SK-N-SH (cell line): ENCODE measurements at regions not wholly inside any gene's neighbourhood (a gene's known extent, or its start where the extent isn't known, plus 50 kb on each side); places are given as distances from the start of the nearest gene placed in this dataset.
"Not testable (repeated sequence)": the region's sequence is repeated elsewhere in the genome, so short reads cannot be mapped to it uniquely, and the experiment has no call there.

Source experiments
- CTCF ChIA-PET: fragments of 300-600, 350-600 bp; formaldehyde crosslinking; extraction: SDS; loops from one replicate; lab custom pipeline; 2021; lab: Yijun Ruan, JAX
- POLR2A ChIA-PET: fragments of 350-600 bp; sonication (Branson Sonifier 250); formaldehyde crosslinking; extraction: SDS; loops from one replicate; lab custom pipeline; 2020; ENCODE audit warnings: antibody characterized with exemption, inconsistent platforms; lab: Yijun Ruan, JAX
- DNase-seq: peaks from one replicate; pipeline ENCODE4 v3.0.0; 2012
- H2AFZ ChIP-seq: fragments of 200-600 bp; sonication (generic); 2 replicates; pipeline ENCODE4 v1.8.1; 2016; ENCODE audit warnings: antibody characterized with exemption, mild to moderate bottlenecking, low read depth
- H3F3A ChIP-seq: fragments of 200-600 bp; sonication (generic); replicated peaks from 2 replicates; pipeline ENCODE3; 2016; ENCODE audit warnings: antibody characterized with exemption, mild to moderate bottlenecking; ENCODE audit not compliant: insufficient read depth
- H3K27ac ChIP-seq, 2 experiments: fragments of 200-500 bp in 1 of 2; fragments of 200-600 bp in 1 of 2; sonication (Bioruptor generic) in 1 of 2; sonication (generic), shearing (Covaris generic) in 1 of 2; 2 replicates each; pipeline versions ENCODE4 v1.5.1 to v1.6.1; 2014 to 2016; ENCODE audit warnings: low read depth in 2 of 2, inconsistent platforms in 1 of 2, low read length in 1 of 2, mild to moderate bottlenecking in 1 of 2, mixed read lengths in 1 of 2
- H3K27me3 ChIP-seq: fragments of 200-600 bp; sonication (generic), shearing (Covaris generic); 2 replicates; pipeline ENCODE4 v1.6.1; 2016; ENCODE audit warnings: mixed run types; ENCODE audit not compliant: insufficient read depth
- H3K36me3 ChIP-seq, 2 experiments: fragments of 200-500 bp in 1 of 2; fragments of 200-600 bp in 1 of 2; sonication (Bioruptor generic) in 1 of 2; sonication (generic) in 1 of 2; replicated peaks in 1 of 2; 2 replicates each; pipeline versions ENCODE3 to v1.5.1; 2014 to 2016; ENCODE audit warnings: low read length in 1 of 2, mild to moderate bottlenecking in 1 of 2; ENCODE audit not compliant: insufficient read depth in 2 of 2, control insufficient read depth in 1 of 2
- H3K4me1 ChIP-seq, 2 experiments: fragments of 200-500 bp in 1 of 2; fragments of 200-600 bp in 1 of 2; sonication (Bioruptor generic) in 1 of 2; sonication (generic), shearing (Covaris generic) in 1 of 2; 2 replicates each; pipeline versions ENCODE4 v1.5.1 to v1.6.1; 2014 to 2016; ENCODE audit warnings: low read depth in 1 of 2, low read length in 1 of 2, mixed run types in 1 of 2; ENCODE audit not compliant: insufficient read depth in 2 of 2, control insufficient read depth in 1 of 2
- H3K4me2 ChIP-seq: fragments of 200-600 bp; sonication (generic), shearing (Covaris generic); 2 replicates; pipeline ENCODE4 v1.6.1; 2017; ENCODE audit warnings: mixed run types
- H3K4me3 ChIP-seq, 2 experiments: fragments of 200-500 bp in 1 of 2; fragments of 200-600 bp in 1 of 2; sonication (Bioruptor generic) in 1 of 2; sonication (generic), shearing (Covaris generic) in 1 of 2; 2 replicates each; pipeline versions ENCODE4 v1.5.1 to v1.8.1; 2014 to 2016; ENCODE audit warnings: low read depth in 2 of 2, inconsistent platforms in 1 of 2, low read length in 1 of 2, mild to moderate bottlenecking in 1 of 2, mixed read lengths in 1 of 2, moderate library complexity in 1 of 2
- H3K79me2 ChIP-seq: fragments of 200-600 bp; sonication (generic); 2 replicates; pipeline ENCODE4 v1.8.1; 2017; ENCODE audit warnings: mild to moderate bottlenecking; ENCODE audit not compliant: insufficient read depth
- H3K9ac ChIP-seq: fragments of 200-600 bp; sonication (generic); 2 replicates; pipeline ENCODE4 v1.6.1; 2017; ENCODE audit warnings: mixed run types
- H3K9me2 ChIP-seq: fragments of 200-600 bp; sonication (generic); 2 replicates; pipeline ENCODE4 v1.6.1; 2017; ENCODE audit warnings: mixed run types
- H3K9me3 ChIP-seq: fragments of 200-600 bp; sonication (generic); 2 replicates; pipeline ENCODE4 v1.6.1; 2017; ENCODE audit warnings: mixed run types, mild to moderate bottlenecking, moderate library complexity
- H4K20me1 ChIP-seq: fragments of 200-600 bp; sonication (generic); 2 replicates; pipeline ENCODE4 v1.6.1; 2017; ENCODE audit warnings: mild to moderate bottlenecking, mixed run types; ENCODE audit not compliant: insufficient read depth
- EZH2phosphoT487 ChIP-seq: fragments of 200-600 bp; sonication (generic); IDR thresholded peaks from 2 replicates; pipeline ENCODE4 v1.6.1; 2017; ENCODE audit warnings: low read depth, mixed run types, mild to moderate bottlenecking, antibody characterized with exemption, moderate library complexity, borderline replicate concordance
- FOSL2 ChIP-seq: IDR thresholded peaks from 2 replicates; pipeline ENCODE4 v1.4.0; 2012; ENCODE audit warnings: low read depth, mild to moderate bottlenecking, moderate library complexity, borderline replicate concordance
- FOXJ3 ChIP-seq: sonication (generic); formaldehyde crosslinking; IDR thresholded peaks from 2 replicates; pipeline ENCODE4 v1.5.1; 2020; ENCODE audit warnings: mild to moderate bottlenecking, missing genetic modification reagents
- JUND ChIP-seq: IDR thresholded peaks from 2 replicates; pipeline ENCODE4 v1.4.0; 2012
- MEF2A ChIP-seq: IDR thresholded peaks from 2 replicates; pipeline ENCODE4 v1.4.0; 2012; ENCODE audit warnings: low read depth, borderline replicate concordance
- NFIC ChIP-seq: IDR thresholded peaks from 2 replicates; pipeline ENCODE4 v1.4.0; 2012; ENCODE audit warnings: borderline replicate concordance
- RCOR1 ChIP-seq: fragments of 150-350 bp; IDR thresholded peaks from 2 replicates; pipeline ENCODE4 v1.6.1; 2017; ENCODE audit warnings: antibody characterized with exemption, low read length
- RFX5 ChIP-seq: IDR thresholded peaks from 2 replicates; pipeline ENCODE4 v1.6.1; 2012; ENCODE audit warnings: mild to moderate bottlenecking, improper control_type of control experiment, low read length
- RXRA ChIP-seq: IDR thresholded peaks from 2 replicates; pipeline ENCODE4 v1.4.0; 2012; ENCODE audit warnings: low read depth, mild to moderate bottlenecking, borderline replicate concordance
- TAF1 ChIP-seq: IDR thresholded peaks from 2 replicates; pipeline ENCODE4 v1.6.1; 2012; ENCODE audit warnings: low read depth, mild to moderate bottlenecking, low read length, moderate library complexity, borderline replicate concordance
- USF1 ChIP-seq: IDR thresholded peaks from 2 replicates; pipeline ENCODE4 v1.4.0; 2012; ENCODE audit warnings: low read depth, borderline replicate concordance
- WGBS: methylation state at CpG from one replicate; pipeline ENCODE4 v1.1.6; 2017; ENCODE audit warnings: low lambda C conversion rate; 5-methylcytosine and 5-hydroxymethylcytosine counted together
- TF ChIP-seq, protein P1 (sequence below): fragments of 150-350 bp; IDR thresholded peaks from 2 replicates; pipeline ENCODE4 v1.6.1; 2017; ENCODE audit warnings: antibody characterized with exemption, low read length, low read depth, borderline replicate concordance
- TF ChIP-seq, protein P2 (sequence below): IDR thresholded peaks from 2 replicates; pipeline ENCODE4 v1.4.0; 2012; ENCODE audit warnings: low read depth, borderline replicate concordance

- no peaks in the 10 kb centered on the region for H3K79me2 ChIP-seq
- no peak overlapping the region for H3K9ac ChIP-seq
- no peaks in the 10 kb centered on the region for H3F3A ChIP-seq
- ChIA-PET CTCF (no interaction called here), POLR2A (no interaction called here)
- H3K4me3 ChIP-seq: no peak overlapping the region
- H3K9me2 ChIP-seq: no peaks in the 10 kb centered on the region
- H4K20me1 ChIP-seq: no peaks in the 10 kb centered on the region
- H3K9me3 ChIP-seq: no peaks in the 10 kb centered on the region
- no peak overlapping the region for H3K27ac ChIP-seq
- H2AFZ ChIP-seq: no peak overlapping the region
- H3K4me1 ChIP-seq: no peaks in the 10 kb centered on the region
- no peak overlapping the region for H3K4me2 ChIP-seq
- DNase-seq: no peak
- H3K27me3 ChIP-seq: no peaks in the 10 kb centered on the region
- no peaks in the 10 kb centered on the region for H3K36me3 ChIP-seq
- WGBS: 9% methylated on average over 3 of the region's 3 CpGs
- no peak for TF ChIP-seq RFX5
Measured at GRCh38 chr4:170446782-170447181, 357.0 kb upstream of the AADAT start.

DNA sequence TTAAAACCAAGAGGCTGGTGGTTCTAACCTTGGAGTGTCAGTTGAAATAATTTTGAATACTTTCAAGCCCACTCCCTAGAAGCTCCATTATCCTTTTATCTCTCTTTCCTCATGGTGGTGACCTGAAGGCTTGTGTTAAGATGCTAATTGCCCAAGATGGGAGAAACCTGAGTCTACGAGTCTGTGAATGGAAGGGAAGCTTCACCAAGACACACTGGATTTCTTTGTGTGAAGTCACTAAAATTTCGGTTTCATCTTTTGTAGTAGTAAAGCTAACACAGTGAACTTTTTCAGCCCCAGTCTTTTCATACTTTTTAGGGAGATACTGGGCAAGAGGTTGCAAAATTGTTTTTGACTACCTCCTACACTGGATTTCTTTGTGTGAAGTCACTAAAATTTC, 351.4 kb upstream of the AADAT start:
- H3K4me2 ChIP-seq, H3K36me3 ChIP-seq, H4K20me1 ChIP-seq, H3K9me2 ChIP-seq, H3K4me3 ChIP-seq, DNase-seq, H3K79me2 ChIP-seq, CTCF ChIA-PET, H3K4me1 ChIP-seq, H3F3A ChIP-seq, H3K9me3 ChIP-seq, H3K9ac ChIP-seq, H3K27me3 ChIP-seq, POLR2A ChIA-PET, H2AFZ ChIP-seq, H3K27ac ChIP-seq: not testable (repeated sequence)
- WGBS: 13% methylated on average over 2 of the region's 2 CpGs

GRCh38 chr4:170428929-170429328, 339.2 kb upstream of the AADAT start:
- Histone ChIP-seq H2AFZ (no peak overlapping the region), H3K4me3 (no peak overlapping the region), H4K20me1 (no peaks in the 10 kb centered on the region), H3K36me3 (no peaks in the 10 kb centered on the region), H3K9me3 (no peaks in the 10 kb centered on the region), H3K4me2 (no peak overlapping the region), H3K4me1 (peaks cover 0 to 5% of the 10 kb centered on the region in 2 experiments; a peak in 1 of 4 replicates), H3F3A (peaks cover under 1% of the 10 kb centered on the region), H3K9ac (no peak overlapping the region), H3K79me2 (no peaks in the 10 kb centered on the region), H3K27ac (no peak overlapping the region), H3K27me3 (no peaks in the 10 kb centered on the region), H3K9me2 (no peaks in the 10 kb centered on the region)
- 35% methylated on average over 2 of the region's 5 CpGs for WGBS
- TF ChIP-seq MEF2A: no peak
- no peak for TF ChIP-seq FOSL2
- TF ChIP-seq JUND: no peak
- no peak for TF ChIP-seq FOXJ3 (CRISPR knock-in tag)
- no peak for TF ChIP-seq RXRA
- TF ChIP-seq EZH2phosphoT487: no peak
- TF ChIP-seq NFIC: no peak
- no peak for TF ChIP-seq USF1
- TF ChIP-seq TAF1: no peak
- TF ChIP-seq, protein P1, sequence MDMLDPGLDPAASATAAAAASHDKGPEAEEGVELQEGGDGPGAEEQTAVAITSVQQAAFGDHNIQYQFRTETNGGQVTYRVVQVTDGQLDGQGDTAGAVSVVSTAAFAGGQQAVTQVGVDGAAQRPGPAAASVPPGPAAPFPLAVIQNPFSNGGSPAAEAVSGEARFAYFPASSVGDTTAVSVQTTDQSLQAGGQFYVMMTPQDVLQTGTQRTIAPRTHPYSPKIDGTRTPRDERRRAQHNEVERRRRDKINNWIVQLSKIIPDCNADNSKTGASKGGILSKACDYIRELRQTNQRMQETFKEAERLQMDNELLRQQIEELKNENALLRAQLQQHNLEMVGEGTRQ: no peak
- TF ChIP-seq, protein P2, sequence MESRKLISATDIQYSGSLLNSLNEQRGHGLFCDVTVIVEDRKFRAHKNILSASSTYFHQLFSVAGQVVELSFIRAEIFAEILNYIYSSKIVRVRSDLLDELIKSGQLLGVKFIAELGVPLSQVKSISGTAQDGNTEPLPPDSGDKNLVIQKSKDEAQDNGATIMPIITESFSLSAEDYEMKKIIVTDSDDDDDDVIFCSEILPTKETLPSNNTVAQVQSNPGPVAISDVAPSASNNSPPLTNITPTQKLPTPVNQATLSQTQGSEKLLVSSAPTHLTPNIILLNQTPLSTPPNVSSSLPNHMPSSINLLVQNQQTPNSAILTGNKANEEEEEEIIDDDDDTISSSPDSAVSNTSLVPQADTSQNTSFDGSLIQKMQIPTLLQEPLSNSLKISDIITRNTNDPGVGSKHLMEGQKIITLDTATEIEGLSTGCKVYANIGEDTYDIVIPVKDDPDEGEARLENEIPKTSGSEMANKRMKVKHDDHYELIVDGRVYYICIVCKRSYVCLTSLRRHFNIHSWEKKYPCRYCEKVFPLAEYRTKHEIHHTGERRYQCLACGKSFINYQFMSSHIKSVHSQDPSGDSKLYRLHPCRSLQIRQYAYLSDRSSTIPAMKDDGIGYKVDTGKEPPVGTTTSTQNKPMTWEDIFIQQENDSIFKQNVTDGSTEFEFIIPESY: no peak
- TF ChIP-seq RCOR1: no peak
- POLR2A ChIA-PET: no interaction called here
- CTCF ChIA-PET: no interaction called here
- DNase-seq: no peak
